ENCODE measurements at regions not wholly inside any gene's neighbourhood (a gene's known extent, or its start where the extent isn't known, plus 50 kb on each side); places are given as distances from the start of the nearest gene placed in this dataset.

- DNase-seq (ENCODE audit: insufficient read length, low spot score) (no peak), FAIRE-seq (no peak)
These were observed 110.4 kb upstream of the SOX1 start for GRCh38 chr13:111956261-111957151.

GRCh38 chr13:111957913-111958450 lies 109.0 kb upstream of the SOX1 start:
- no peak for FAIRE-seq
- TF ChIP-seq POLR2A (IDR thresholded peaks at IDR 0.05; ENCODE audit: low read depth, low read length): no peak
- no peak for DNase-seq (ENCODE audit: insufficient read length, low spot score)

More at GRCh38 chr13:111956261-111957151, 110.4 kb upstream of the SOX1 start:
- TF ChIP-seq POLR2A (IDR thresholded peaks at IDR 0.05; ENCODE audit: low read depth, low read length): no peak

- DNase-seq (ENCODE audit: insufficient read length, low spot score): no peak
- TF ChIP-seq POLR2A (IDR thresholded peaks at IDR 0.05; ENCODE audit: low read depth, low read length): no peak
- FAIRE-seq: no peak
These were observed 108.1 kb upstream of the SOX1 start for GRCh38 chr13:111958612-111959395.

GRCh38 chr13:111960152-111960772 lies 106.7 kb upstream of the SOX1 start:
- FAIRE-seq (no peak), DNase-seq (ENCODE audit: insufficient read length, low spot score) (no peak)
- TF ChIP-seq POLR2A (IDR thresholded peaks at IDR 0.05; ENCODE audit: low read depth, low read length): no peak

GRCh38 chr13:111961236-111961635 lies 105.7 kb upstream of the SOX1 start:
- FAIRE-seq (no peak), DNase-seq (ENCODE audit: insufficient read length, low spot score) (no peak)
- no peak for TF ChIP-seq POLR2A (IDR thresholded peaks at IDR 0.05; ENCODE audit: low read depth, low read length)

GRCh38 chr13:111961651-111962192 lies 105.2 kb upstream of the SOX1 start:
- DNase-seq (ENCODE audit: insufficient read length, low spot score) (no peak), FAIRE-seq (no peak)
- no peak for TF ChIP-seq POLR2A (IDR thresholded peaks at IDR 0.05; ENCODE audit: low read depth, low read length)

GRCh38 chr13:111962431-111962891 lies 104.5 kb upstream of the SOX1 start:
- DNase-seq (ENCODE audit: insufficient read length, low spot score): no peak
- no peak for TF ChIP-seq POLR2A (IDR thresholded peaks at IDR 0.05; ENCODE audit: low read depth, low read length)
- FAIRE-seq: no peak

- TF ChIP-seq POLR2A (IDR thresholded peaks at IDR 0.05; ENCODE audit: low read depth, low read length): no peak
- no peak for FAIRE-seq
These were observed 103.9 kb upstream of the SOX1 start for GRCh38 chr13:111963031-111963430.

GRCh38 chr13:111964411-111965035 lies 102.4 kb upstream of the SOX1 start:
- FAIRE-seq (no peak), DNase-seq (ENCODE audit: insufficient read length, low spot score) (no peak)
- no peak for TF ChIP-seq POLR2A (IDR thresholded peaks at IDR 0.05; ENCODE audit: low read depth, low read length)

More at GRCh38 chr13:111963031-111963430, 103.9 kb upstream of the SOX1 start:
- DNase-seq (ENCODE audit: insufficient read length, low spot score): no peak

- FAIRE-seq (no peak), DNase-seq (ENCODE audit: insufficient read length, low spot score) (no peak)
- TF ChIP-seq POLR2A (IDR thresholded peaks at IDR 0.05; ENCODE audit: low read depth, low read length): no peak
These were observed 101.3 kb upstream of the SOX1 start for GRCh38 chr13:111965466-111966214.

- FAIRE-seq: no peak
- DNase-seq (ENCODE audit: insufficient read length, low spot score): no peak
- TF ChIP-seq POLR2A (IDR thresholded peaks at IDR 0.05; ENCODE audit: low read depth, low read length): no peak
These were observed 100.0 kb upstream of the SOX1 start for GRCh38 chr13:111966933-111967332.

- FAIRE-seq (no peak), DNase-seq (ENCODE audit: insufficient read length, low spot score) (no peak)
- no peak for TF ChIP-seq POLR2A (IDR thresholded peaks at IDR 0.05; ENCODE audit: low read depth, low read length)
These were observed 99.3 kb upstream of the SOX1 start for GRCh38 chr13:111967572-111968201.

Data from H54 (cell line).